ENCODE measurements at regions not wholly inside any gene's neighbourhood (a gene's known extent, or its start where the extent isn't known, plus 50 kb on each side); places are given as distances from the start of the nearest gene placed in this dataset.

GRCh38 chr6:71399279-71399678 is 110.7 kb downstream of the OGFRL1 start:
- no peak for DNase-seq

GRCh38 chr6:71400852-71401251 is 112.2 kb downstream of the OGFRL1 start:
- DNase-seq = no peak

- no peak for DNase-seq
Measured at GRCh38 chr6:71402096-71402495, 113.5 kb downstream of the OGFRL1 start.

GRCh38 chr6:71403422-71404134 is 115.0 kb downstream of the OGFRL1 start:
- DNase-seq = no peak

GRCh38 chr6:71404145-71404966 is 115.7 kb downstream of the OGFRL1 start:
- no peak for DNase-seq

- no peak for DNase-seq
Measured at GRCh38 chr6:71404967-71405278, 116.3 kb downstream of the OGFRL1 start.

- no peak for DNase-seq
Measured at GRCh38 chr6:71405416-71405815, 116.8 kb downstream of the OGFRL1 start.

GRCh38 chr6:71406865-71407860 is 118.6 kb downstream of the OGFRL1 start:
- DNase-seq = no peak

- no peak for DNase-seq
Measured at GRCh38 chr6:71408787-71409723, 120.4 kb downstream of the OGFRL1 start.

GRCh38 chr6:71410164-71410566 is 121.6 kb downstream of the OGFRL1 start:
- no peak for DNase-seq

- no peak for DNase-seq
Measured at GRCh38 chr6:71410681-71411080, 122.1 kb downstream of the OGFRL1 start.

GRCh38 chr6:71411882-71412281 is 123.3 kb downstream of the OGFRL1 start:
- no peak for DNase-seq

- DNase-seq = no peak
Measured at GRCh38 chr6:71412559-71413140, 124.0 kb downstream of the OGFRL1 start.

- no peak for DNase-seq
Measured at GRCh38 chr6:71414486-71414885, 125.9 kb downstream of the OGFRL1 start.

GRCh38 chr6:71419217-71420094 is 130.8 kb downstream of the OGFRL1 start:
- DNase-seq = no peak

GRCh38 chr6:71420095-71420692 is 131.6 kb downstream of the OGFRL1 start:
- no peak for DNase-seq

- DNase-seq = no peak
Measured at GRCh38 chr6:71420693-71421328, 132.2 kb downstream of the OGFRL1 start.

GRCh38 chr6:71421611-71422010 is 133.0 kb downstream of the OGFRL1 start:
- DNase-seq = no peak

GRCh38 chr6:71430018-71430417 is 141.4 kb downstream of the OGFRL1 start:
- no peak for DNase-seq

- no peak for DNase-seq
Measured at GRCh38 chr6:71433441-71433840, 144.8 kb downstream of the OGFRL1 start.

All from SHP77 (cell line).